K562 (cell line): ENCODE measurements at regions not wholly inside any gene's neighbourhood (a gene's known extent, or its start where the extent isn't known, plus 50 kb on each side); places are given as distances from the start of the nearest gene placed in this dataset.
"Not testable (repeated sequence)": the region's sequence is repeated elsewhere in the genome, so short reads cannot be mapped to it uniquely, and the experiment has no call there.

ENCODE experiments used
- CTCF ChIP-seq, 3 experiments: IDR thresholded peaks in 2 of 3; conservative IDR thresholded peaks in 1 of 3; 2 replicates each; pipeline ENCODE4 v1.5.1; 2011 to 2012; ENCODE audit warnings: low read length in 3 of 3, mild to moderate bottlenecking in 3 of 3, control low read depth in 2 of 3, improper control_type of control experiment in 1 of 3, inconsistent platforms in 1 of 3, low read depth in 1 of 3, mixed read lengths in 1 of 3, moderate library complexity in 1 of 3; ENCODE audit not compliant: insufficient read depth in 2 of 3
- EGR1 ChIP-seq: fragments of 450-650 bp; conservative IDR thresholded peaks from 2 replicates; pipeline ENCODE4 v1.6.1; 2017; ENCODE audit warnings: mild to moderate bottlenecking
- MAX ChIP-seq: sonication (generic); formaldehyde crosslinking; IDR thresholded peaks from 2 replicates; pipeline ENCODE4 v1.9.0; 2022; ENCODE audit warnings: mild to moderate bottlenecking, missing genetic modification reagents
- MLX ChIP-seq, 2 experiments: fragments of 450-650 bp in 1 of 2; sonication (generic) in 1 of 2; formaldehyde crosslinking; conservative IDR thresholded peaks; 2 replicates each; pipeline versions ENCODE4 v1.4.0 to v1.8.1; 2020 to 2022; ENCODE audit warnings: mild to moderate bottlenecking in 1 of 2, missing genetic modification reagents in 1 of 2
- POLR2A ChIP-seq: fragments of 450-650 bp; conservative IDR thresholded peaks from 2 replicates; pipeline ENCODE4 v1.6.1; 2016
- RBM25 ChIP-seq: fragments of 200-400 bp; formaldehyde crosslinking; IDR thresholded peaks from 2 replicates; pipeline ENCODE4 v1.6.1; 2018; ENCODE audit warnings: low read length, low read depth, moderate library complexity; ENCODE audit not compliant: severe bottlenecking
- TGIF2 ChIP-seq: sonication (generic); formaldehyde crosslinking; IDR thresholded peaks from 2 replicates; pipeline ENCODE4 v1.8.1; 2022; ENCODE audit warnings: mild to moderate bottlenecking, missing genetic modification reagents, moderate library complexity
- YY1 ChIP-seq, 3 experiments: IDR thresholded peaks; 2 replicates each; pipeline ENCODE4 v1.6.1; 2011; ENCODE audit warnings: low read length in 2 of 3, mild to moderate bottlenecking in 2 of 3, moderate library complexity in 2 of 3, borderline replicate concordance in 1 of 3, control low read depth in 1 of 3, low read depth in 1 of 3; ENCODE audit not compliant: insufficient read depth in 3 of 3, insufficient replicate concordance in 2 of 3, control insufficient read depth in 1 of 3, insufficient read length in 1 of 3; ENCODE audit errors: extremely low read depth in 1 of 3
- ZNF12 ChIP-seq: sonication (generic); formaldehyde crosslinking; IDR thresholded peaks from 2 replicates; pipeline ENCODE4 v1.4.0; 2020; ENCODE audit warnings: mild to moderate bottlenecking, missing genetic modification reagents
- ZNF384 ChIP-seq: IDR thresholded peaks from 2 replicates; pipeline ENCODE4 v1.6.1; 2012; ENCODE audit warnings: low read depth, low read length, improper control_type of control experiment
- ZNF398 ChIP-seq: fragments of 250-450 bp; sonication (Bioruptor Pico); IDR thresholded peaks from 2 replicates; pipeline ENCODE4 v1.8.0; 2021; ENCODE audit warnings: moderate library complexity, mild to moderate bottlenecking, inconsistent platforms

GRCh38 chr22:49656883-49657274, 170.8 kb downstream of the BRD1 start:
- not testable (repeated sequence) for TF ChIP-seq MLX (CRISPR knock-in tag; conservative IDR thresholded peaks at IDR 0.05); CTCF (IDR thresholded peaks at IDR 0.05 in 2 of 3, conservative IDR thresholded peaks at IDR 0.05 in 1 of 3; ENCODE audit: insufficient read depth in 2 of 3, low read depth in 1 of 3, low read length in 3 of 3); TGIF2 (CRISPR knock-in tag); EGR1; RBM25; POLR2A; ZNF398 (CRISPR knock-in tag); MAX; ZNF384; ZNF12 (CRISPR knock-in tag)
- peak; percentile 41 to 91 (median 86) for TF ChIP-seq YY1 (IDR thresholded peaks at IDR 0.05; ENCODE audit: borderline replicate concordance in 1 of 3, control insufficient read depth in 1 of 3, extremely low read depth in 1 of 3, insufficient read depth in 3 of 3, insufficient read length in 1 of 3, insufficient replicate concordance in 2 of 3, low read depth in 1 of 3, low read length in 2 of 3)
